IMR-90 (cell line): ENCODE measurements at regions not wholly inside any gene's neighbourhood (a gene's known extent, or its start where the extent isn't known, plus 50 kb on each side); places are given as distances from the start of the nearest gene placed in this dataset.

Experiments
- ATAC-seq: fragments of 200-7000 bp; cut with Tn5 transposase; 2 replicates; pipeline ENCODE4 v1.9.1; 2020; ENCODE audit warnings: low read depth, mild to moderate bottlenecking, moderate library complexity
- BruUV-seq: library from RNA; stranded (reverse); fragments of 400-500 nt; replicated peaks from 2 replicates; lab custom pipeline; 2021; lab: Mats Ljungman, UMichigan
- CTCF ChIA-PET: fragments of 300-600 bp; formaldehyde crosslinking; extraction: SDS; loops from one replicate; lab custom pipeline; 2021; ENCODE audit warnings: antibody characterized with exemption; lab: Yijun Ruan, JAX
- POLR2A ChIA-PET: fragments of 300-600 bp; sonication (Branson Sonifier 250); formaldehyde crosslinking; loops from one replicate; lab custom pipeline; 2022; ENCODE audit warnings: antibody characterized with exemption; ENCODE audit not compliant: unreplicated experiment; lab: Charles Lee
- DNase-seq: peaks from one replicate; pipeline ENCODE4 v3.0.0; 2013
- H2AFZ ChIP-seq: replicated peaks from 2 replicates; pipeline ENCODE3; 2013; ENCODE audit warnings: low read length, mild to moderate bottlenecking; ENCODE audit not compliant: poor library complexity
- H2AK5ac ChIP-seq: 2 replicates; pipeline ENCODE4 v1.6.1; 2013; ENCODE audit warnings: low read depth, low read length, inconsistent platforms
- H2AK9ac ChIP-seq: replicated peaks from 2 replicates; pipeline ENCODE3; 2013; ENCODE audit warnings: mild to moderate bottlenecking, low read depth, low read length, moderate library complexity; ENCODE audit not compliant: poor library complexity
- H2BK120ac ChIP-seq: 2 replicates; pipeline ENCODE4 v1.6.1; 2013; ENCODE audit warnings: low read depth, low read length, inconsistent platforms
- H2BK15ac ChIP-seq: 3 replicates; pipeline ENCODE4 v1.6.1; 2013; ENCODE audit warnings: low read depth, low read length, inconsistent platforms
- H2BK20ac ChIP-seq: 2 replicates; pipeline ENCODE4 v1.6.1; 2013; ENCODE audit warnings: low read depth, mild to moderate bottlenecking, inconsistent platforms, low read length, moderate library complexity
- H2BK5ac ChIP-seq: 2 replicates; pipeline ENCODE4 v1.6.1; 2013; ENCODE audit warnings: mild to moderate bottlenecking, low read depth, low read length, inconsistent platforms; ENCODE audit not compliant: poor library complexity, severe bottlenecking
- H3K14ac ChIP-seq: replicated peaks from 2 replicates; pipeline ENCODE4 v1.6.1; 2013; ENCODE audit warnings: low read depth, low read length, inconsistent platforms
- H3K18ac ChIP-seq: 2 replicates; pipeline ENCODE4 v1.6.1; 2013; ENCODE audit warnings: low read depth, low read length, control low read depth
- H3K23ac ChIP-seq: 2 replicates; pipeline ENCODE4 v1.6.1; 2013; ENCODE audit warnings: low read depth, low read length, inconsistent platforms
- H3K27ac ChIP-seq: 2 replicates; pipeline ENCODE4 v1.5.1; 2013; ENCODE audit warnings: mild to moderate bottlenecking, control low read depth, low read length; ENCODE audit not compliant: insufficient read depth
- H3K27me3 ChIP-seq: 2 replicates; pipeline ENCODE4 v1.6.1; 2013; ENCODE audit warnings: low read length; ENCODE audit not compliant: control insufficient read depth, insufficient read depth
- H3K36me3 ChIP-seq: 2 replicates; pipeline ENCODE4 v1.6.1; 2013; ENCODE audit warnings: low read length, mixed read lengths; ENCODE audit not compliant: control insufficient read depth, insufficient read depth
- H3K4ac ChIP-seq: 2 replicates; pipeline ENCODE4 v1.6.1; 2013; ENCODE audit warnings: low read depth, low read length, inconsistent platforms
- H3K4me1 ChIP-seq: 2 replicates; pipeline ENCODE4 v1.6.1; 2013; ENCODE audit warnings: low read length, mixed read lengths; ENCODE audit not compliant: control insufficient read depth, insufficient read depth
- H3K4me2 ChIP-seq: 2 replicates; pipeline ENCODE4 v1.6.1; 2013; ENCODE audit warnings: low read depth, mild to moderate bottlenecking, control low read depth, low read length, moderate library complexity
- H3K4me3 ChIP-seq: 2 replicates; pipeline ENCODE4 v1.5.1; 2013; ENCODE audit warnings: low read depth, mild to moderate bottlenecking, control low read depth, low read length, moderate library complexity; ENCODE audit not compliant: insufficient read depth
- H3K56ac ChIP-seq: 2 replicates; pipeline ENCODE4 v1.6.1; 2013; ENCODE audit warnings: low read length, inconsistent platforms; ENCODE audit not compliant: insufficient read depth; ENCODE audit errors: extremely low read depth
- H3K79me1 ChIP-seq, 2 experiments: 2 replicates each; pipeline ENCODE4 v1.6.1; 2013; ENCODE audit warnings: low read length in 2 of 2, inconsistent platforms in 1 of 2, low read depth in 1 of 2
- H3K9ac ChIP-seq: 2 replicates; pipeline ENCODE4 v1.6.1; 2013; ENCODE audit warnings: low read depth, low read length, control low read depth
- H3K9me1 ChIP-seq: 2 replicates; pipeline ENCODE4 v1.6.1; 2013; ENCODE audit warnings: low read length, inconsistent platforms; ENCODE audit not compliant: insufficient read depth
- H3K9me3 ChIP-seq: 2 replicates; pipeline ENCODE4 v1.6.1; 2013; ENCODE audit warnings: low read length; ENCODE audit not compliant: control insufficient read depth, insufficient read depth
- H4K20me1 ChIP-seq: 2 replicates; pipeline ENCODE4 v1.6.1; 2013; ENCODE audit warnings: low read length, inconsistent platforms; ENCODE audit not compliant: insufficient read depth
- H4K5ac ChIP-seq: 2 replicates; pipeline ENCODE4 v1.6.1; 2013; ENCODE audit warnings: mild to moderate bottlenecking, low read depth, low read length, control low read depth
- H4K8ac ChIP-seq, 2 experiments: 2 replicates each; pipeline ENCODE4 v1.6.1; 2013; ENCODE audit warnings: low read depth in 2 of 2, low read length in 2 of 2, control low read depth in 1 of 2, inconsistent platforms in 1 of 2
- H4K91ac ChIP-seq: 2 replicates; pipeline ENCODE4 v1.6.1; 2013; ENCODE audit warnings: low read depth, low read length, inconsistent platforms; ENCODE audit not compliant: insufficient read depth
- BHLHE40 ChIP-seq: fragments of 150-350 bp; IDR thresholded peaks from 2 replicates; pipeline ENCODE4 v1.6.1; 2016; ENCODE audit warnings: mild to moderate bottlenecking, low read depth, low read length
- CEBPB ChIP-seq: IDR thresholded peaks from 2 replicates; pipeline ENCODE4 v1.6.1; 2012; ENCODE audit warnings: low read depth, low read length, improper control_type of control experiment
- CHD1 ChIP-seq: IDR thresholded peaks from 2 replicates; pipeline ENCODE4 v1.6.1; 2012; ENCODE audit warnings: low read depth, low read length, improper control_type of control experiment
- MAFK ChIP-seq: IDR thresholded peaks from 2 replicates; pipeline ENCODE4 v1.6.1; 2012; ENCODE audit warnings: low read depth, low read length, improper control_type of control experiment
- RAD21 ChIP-seq: IDR thresholded peaks from 2 replicates; pipeline ENCODE4 v1.6.1; 2012; ENCODE audit warnings: low read length, improper control_type of control experiment
- USF2 ChIP-seq: fragments of 150-350 bp; IDR thresholded peaks from 2 replicates; pipeline ENCODE4 v1.6.1; 2017; ENCODE audit warnings: mild to moderate bottlenecking, antibody characterized with exemption, low read length, low read depth
- WGBS, 2 experiments: methylation state at CpG; one replicate each; pipeline versions ENCODE4 v1.1.5 to v1.1.7; 2013; ENCODE audit warnings: missing lambda C conversion rate in 2 of 2; ENCODE audit not compliant: insufficient read length in 1 of 2; ENCODE audit errors: extremely low coverage in 2 of 2; 5-methylcytosine and 5-hydroxymethylcytosine counted together
- dilution Hi-C: fragments of 300-500 bp; cut with HindIII; formaldehyde crosslinking; loops from one replicate; pipeline ENCODE4 v1.14.3; 2018; ENCODE audit warnings: low sequenced_read_pairs; ENCODE audit not compliant: unreplicated experiment
- in situ Hi-C: fragments of 300-500 bp; cut with MboI; formaldehyde crosslinking; loops from 3 replicates; pipeline ENCODE4 v1.14.3; 2019; ENCODE audit warnings: low sequenced_read_pairs, inconsistent platforms, mixed read lengths
- intact Hi-C: fragments of 100-400 bp; cut with micrococcal nuclease; formaldehyde crosslinking; loops from 2 replicates; pipeline ENCODE4 v1.10.0; 2022
- TF ChIP-seq, protein P1 (sequence below): conservative IDR thresholded peaks from 2 replicates; pipeline ENCODE4 v1.5.1; 2012; ENCODE audit warnings: mild to moderate bottlenecking, low read depth, low read length, improper control_type of control experiment

- dilution Hi-C loops (no loop called here), in situ Hi-C loops (no loop called here), intact Hi-C loops (no loop called here)
- BruUV-seq, result no TSS peak
- H3K9ac ChIP-seq, result no peak overlapping the region
- H2AK5ac ChIP-seq, result no peak overlapping the region
- peaks cover 3% of the 10 kb centered on the region; the same call in 1 of the 2 replicates for H3K9me3 ChIP-seq
- 100% methylated on average over 1 of the region's 2 CpGs; no CpG with 5 or more reads in 1 of the 2 experiments for WGBS, 2 experiments
- H2AFZ ChIP-seq, result no peak overlapping the region
- TF ChIP-seq, protein P1, sequence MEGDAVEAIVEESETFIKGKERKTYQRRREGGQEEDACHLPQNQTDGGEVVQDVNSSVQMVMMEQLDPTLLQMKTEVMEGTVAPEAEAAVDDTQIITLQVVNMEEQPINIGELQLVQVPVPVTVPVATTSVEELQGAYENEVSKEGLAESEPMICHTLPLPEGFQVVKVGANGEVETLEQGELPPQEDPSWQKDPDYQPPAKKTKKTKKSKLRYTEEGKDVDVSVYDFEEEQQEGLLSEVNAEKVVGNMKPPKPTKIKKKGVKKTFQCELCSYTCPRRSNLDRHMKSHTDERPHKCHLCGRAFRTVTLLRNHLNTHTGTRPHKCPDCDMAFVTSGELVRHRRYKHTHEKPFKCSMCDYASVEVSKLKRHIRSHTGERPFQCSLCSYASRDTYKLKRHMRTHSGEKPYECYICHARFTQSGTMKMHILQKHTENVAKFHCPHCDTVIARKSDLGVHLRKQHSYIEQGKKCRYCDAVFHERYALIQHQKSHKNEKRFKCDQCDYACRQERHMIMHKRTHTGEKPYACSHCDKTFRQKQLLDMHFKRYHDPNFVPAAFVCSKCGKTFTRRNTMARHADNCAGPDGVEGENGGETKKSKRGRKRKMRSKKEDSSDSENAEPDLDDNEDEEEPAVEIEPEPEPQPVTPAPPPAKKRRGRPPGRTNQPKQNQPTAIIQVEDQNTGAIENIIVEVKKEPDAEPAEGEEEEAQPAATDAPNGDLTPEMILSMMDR, result no peak
- no peak for TF ChIP-seq BHLHE40
- TF ChIP-seq USF2, result no peak
- no peak for TF ChIP-seq MAFK
- no peak for TF ChIP-seq CHD1
- no peak for TF ChIP-seq CEBPB
- TF ChIP-seq RAD21, result no peak
- CTCF ChIA-PET, result no interaction called here
- POLR2A ChIA-PET, result interaction anchor here (0.6 kb wide), 1 partner anchor 13 kb away, joined by 3 read pairs; no protein-coding TSS in a partner anchor
- H2BK20ac ChIP-seq, result no peak overlapping the region
- H2BK5ac ChIP-seq, result no peak overlapping the region
- no peaks in the 10 kb centered on the region for H3K36me3 ChIP-seq
- no peak overlapping the region for H2BK15ac ChIP-seq
- H3K4me3 ChIP-seq, result no peak overlapping the region
- no peak overlapping the region for H3K14ac ChIP-seq
- H4K8ac ChIP-seq, result no peak overlapping the region
- no peak overlapping the region for H2BK120ac ChIP-seq
- H3K79me1 ChIP-seq, result no peaks in the 10 kb centered on the region
- no peaks in the 10 kb centered on the region for H3K4me1 ChIP-seq
- no peak overlapping the region for H3K18ac ChIP-seq
- no peak overlapping the region for H3K4me2 ChIP-seq
- DNase-seq (no peak), ATAC-seq (no peak)
- no peaks in the 10 kb centered on the region for H3K27me3 ChIP-seq
- H3K4ac ChIP-seq, result no peak overlapping the region
- no peak overlapping the region for H3K27ac ChIP-seq
- H3K23ac ChIP-seq, result no peak overlapping the region
- no peak overlapping the region for H3K56ac ChIP-seq
- H4K91ac ChIP-seq, result no peak overlapping the region
- no peak overlapping the region for H2AK9ac ChIP-seq
- no peak overlapping the region for H4K5ac ChIP-seq
- H3K9me1 ChIP-seq, result no peaks in the 10 kb centered on the region
- no peaks in the 10 kb centered on the region for H4K20me1 ChIP-seq
Measured at GRCh38 chr2:57205241-57205640, 841.4 kb upstream of the VRK2 start.
